Breast epithelium (tissue), 4 donors: ENCODE measurements at regions not wholly inside any gene's neighbourhood (a gene's known extent, or its start where the extent isn't known, plus 50 kb on each side); places are given as distances from the start of the nearest gene placed in this dataset.

Experiments used
- DNase-seq, 2 donors: peaks; one replicate each; pipeline ENCODE4 v3.0.0-alpha.2; 2019; ENCODE audit warnings: low spot score in 2 of 2
- H3K27ac ChIP-seq, 2 donors: fragments of 200-600 bp; sonication (generic) in 1 of 2; one replicate each; pipeline ENCODE4 v1.5.1; 2016 to 2019; ENCODE audit warnings: mild to moderate bottlenecking in 1 of 2
- H3K27me3 ChIP-seq, 2 donors: fragments of 200-600 bp; sonication (generic) in 1 of 2; one replicate each; pipeline versions ENCODE4 v1.5.1 to v1.6.0; 2017 to 2019; ENCODE audit warnings: control low read depth in 1 of 2, mild to moderate bottlenecking in 1 of 2
- H3K36me3 ChIP-seq: fragments of 200-600 bp; one replicate; pipeline ENCODE4 v1.5.1; 2019
- H3K4me1 ChIP-seq, 2 donors: fragments of 200-600 bp; sonication (generic); one replicate each; pipeline ENCODE4 v1.5.1; 2016 to 2019; ENCODE audit warnings: control low read depth in 1 of 2
- H3K4me3 ChIP-seq, 3 donors: fragments of 200-600 bp; sonication (generic); 1 replicate in 2 of 3; 2 replicates in 1 of 3; pipeline ENCODE4 v1.5.1; 2016 to 2019; ENCODE audit warnings: mild to moderate bottlenecking in 3 of 3, moderate library complexity in 2 of 3
- H3K9me3 ChIP-seq, 2 donors: fragments of 200-600 bp; sonication (generic) in 1 of 2; one replicate each; pipeline ENCODE4 v1.5.1; 2016 to 2019; ENCODE audit warnings: control low read depth in 1 of 2
- CTCF ChIP-seq, 3 donors: fragments of 450-650 bp; IDR thresholded peaks; one replicate each; pipeline ENCODE4 v1.5.1; 2016 to 2017; ENCODE audit warnings: antibody characterized with exemption in 3 of 3, mild to moderate bottlenecking in 3 of 3, moderate library complexity in 3 of 3
- POLR2A ChIP-seq: fragments of 450-650 bp; IDR thresholded peaks from one replicate; pipeline ENCODE4 v1.6.1; 2016; ENCODE audit warnings: antibody characterized with exemption, mild to moderate bottlenecking, moderate library complexity
- POLR2AphosphoS5 ChIP-seq, 3 donors: sonication (generic); formaldehyde crosslinking; IDR thresholded peaks; one replicate each; pipeline ENCODE4 v1.6.1; 2017; ENCODE audit warnings: antibody characterized with exemption in 3 of 3
- intact Hi-C: fragments of 100-400 bp; cut with DNase I; formaldehyde crosslinking; loops from one replicate; pipeline ENCODE4 v1.15.1; 2023; ENCODE audit warnings: low total_unique reads

GRCh38 chr21:28150778-28151177 lies 841.9 kb downstream of the LTN1 start:
- TF ChIP-seq CTCF (IDR thresholded peaks at IDR 0.05) (no peak), POLR2AphosphoS5 (IDR thresholded peaks at IDR 0.05) (no peak), POLR2A (no peak)
- Histone ChIP-seq H3K4me1 (no peaks in the 10 kb centered on the region), H3K9me3 (no peaks in the 10 kb centered on the region), H3K36me3 (no peaks in the 10 kb centered on the region), H3K27ac (no peak overlapping the region), H3K27me3 (no peaks in the 10 kb centered on the region), H3K4me3 (no peak overlapping the region)
- DNase-seq: no peak
- intact Hi-C loops: no loop called here

DNA sequence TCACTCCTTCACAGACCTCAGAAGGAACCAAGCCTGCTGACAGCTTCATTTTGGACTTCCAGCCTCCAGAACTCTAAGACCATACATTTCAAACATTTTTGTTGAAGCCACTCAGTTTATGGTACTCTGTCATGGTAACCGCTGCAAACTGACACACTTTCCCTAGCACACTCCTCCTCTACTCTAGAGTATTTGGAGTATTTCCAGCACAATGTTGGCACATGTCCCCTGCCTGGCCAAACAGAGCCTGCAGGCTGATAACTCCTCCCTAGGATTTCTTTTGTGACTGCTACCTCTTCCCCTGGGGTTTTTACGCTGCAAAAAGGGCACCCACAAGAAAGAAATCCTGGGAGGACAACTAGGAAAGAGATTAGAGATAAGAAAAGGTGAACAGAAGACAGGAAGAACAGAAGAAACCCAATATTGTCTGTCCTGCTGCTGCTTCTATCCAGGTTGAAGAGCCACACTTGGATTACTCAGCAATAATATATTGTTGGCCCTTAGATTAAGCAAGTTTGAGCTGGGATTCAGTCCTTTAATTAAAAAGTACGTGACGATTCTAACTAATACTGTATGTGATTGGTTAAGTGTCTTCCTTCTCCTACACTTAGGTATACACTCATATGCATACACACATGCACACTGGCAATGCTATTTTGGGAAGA lies 844.1 kb downstream of the LTN1 start:
- no peak for DNase-seq

GRCh38 chr21:28144653-28145052 lies 848.0 kb downstream of the LTN1 start:
- Histone ChIP-seq H3K27me3 (no peaks in the 10 kb centered on the region), H3K4me1 (no peaks in the 10 kb centered on the region), H3K4me3 (no peak overlapping the region), H3K36me3 (no peaks in the 10 kb centered on the region), H3K27ac (no peak overlapping the region), H3K9me3 (peaks cover 0 to under 1% of the 10 kb centered on the region in 2 donors)
- no peak for TF ChIP-seq POLR2AphosphoS5 (IDR thresholded peaks at IDR 0.05)
- TF ChIP-seq CTCF (IDR thresholded peaks at IDR 0.05): no peak
- TF ChIP-seq POLR2A: no peak
- intact Hi-C loops: no loop called here
- DNase-seq: no peak

More for the DNA sequence above, 844.1 kb downstream of the LTN1 start:
- no peaks in the 10 kb centered on the region for H3K36me3 ChIP-seq
- intact Hi-C loops: no loop called here
- no peak overlapping the region for H3K4me3 ChIP-seq
- TF ChIP-seq POLR2A (no peak), POLR2AphosphoS5 (IDR thresholded peaks at IDR 0.05) (no peak), CTCF (IDR thresholded peaks at IDR 0.05) (no peak)
- H3K27ac ChIP-seq: no peak overlapping the region
- H3K27me3 ChIP-seq: no peaks in the 10 kb centered on the region
- no peaks in the 10 kb centered on the region for H3K9me3 ChIP-seq
- no peaks in the 10 kb centered on the region for H3K4me1 ChIP-seq

DNA sequence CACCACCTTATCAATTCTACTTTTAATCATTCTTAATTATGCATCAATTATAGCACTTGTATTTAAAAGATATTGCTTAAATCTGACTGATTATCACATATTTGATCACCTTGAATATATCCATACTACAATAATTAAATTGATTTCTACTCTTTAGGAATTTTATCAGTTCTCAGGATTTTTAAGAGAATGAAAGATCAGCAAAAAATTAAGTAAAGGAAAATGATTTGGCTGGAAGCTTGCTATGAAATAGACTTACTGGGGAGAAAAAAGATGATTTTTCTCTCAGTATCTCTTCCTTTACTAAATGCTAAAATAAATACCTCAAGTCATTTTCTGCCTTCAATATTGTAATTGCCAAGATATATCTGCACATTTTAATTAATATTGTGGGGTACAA lies 848.6 kb downstream of the LTN1 start:
- H3K27me3 ChIP-seq: no peaks in the 10 kb centered on the region
- TF ChIP-seq CTCF (IDR thresholded peaks at IDR 0.05) (no peak), POLR2A (no peak), POLR2AphosphoS5 (IDR thresholded peaks at IDR 0.05) (no peak)
- no peaks in the 10 kb centered on the region for H3K4me1 ChIP-seq
- H3K36me3 ChIP-seq: no peaks in the 10 kb centered on the region
- no peak for DNase-seq
- peaks cover 0 to 6% of the 10 kb centered on the region in 2 donors for H3K9me3 ChIP-seq
- intact Hi-C loops: no loop called here
- H3K4me3 ChIP-seq: no peak overlapping the region
- H3K27ac ChIP-seq: no peak overlapping the region

- no peaks in the 10 kb centered on the region for H3K4me1 ChIP-seq
- TF ChIP-seq CTCF (IDR thresholded peaks at IDR 0.05) (no peak), POLR2AphosphoS5 (IDR thresholded peaks at IDR 0.05) (no peak), POLR2A (no peak)
- no peak for DNase-seq
- no peaks in the 10 kb centered on the region for H3K27me3 ChIP-seq
- H3K27ac ChIP-seq: peak overlapping the region in 1 of 2 donors; percentile 15
- no peaks in the 10 kb centered on the region for H3K36me3 ChIP-seq
- H3K4me3 ChIP-seq: no peak overlapping the region
- H3K9me3 ChIP-seq: peaks cover 0 to 9% of the 10 kb centered on the region in 2 donors
- intact Hi-C loops: no loop called here
These were observed 850.0 kb downstream of the LTN1 start for GRCh38 chr21:28142697-28143096.
